Muscle layer of colon (tissue), 2 donors: ENCODE measurements at regions not wholly inside any gene's neighbourhood (a gene's known extent, or its start where the extent isn't known, plus 50 kb on each side); places are given as distances from the start of the nearest gene placed in this dataset.
"Not testable (repeated sequence)": the region's sequence is repeated elsewhere in the genome, so short reads cannot be mapped to it uniquely, and the experiment has no call there.

Experiments
- H3K27ac ChIP-seq: one replicate; pipeline ENCODE4 v1.7.0; 2013; ENCODE audit warnings: low read depth, mild to moderate bottlenecking, low read length, moderate library complexity
- H3K27me3 ChIP-seq, 2 donors: one replicate each; pipeline ENCODE4 v1.7.0; 2013; ENCODE audit warnings: low read length in 2 of 2, mild to moderate bottlenecking in 2 of 2; ENCODE audit not compliant: insufficient read depth in 2 of 2, control insufficient read depth in 1 of 2
- H3K36me3 ChIP-seq: one replicate; pipeline ENCODE4 v1.7.0; 2013; ENCODE audit warnings: mild to moderate bottlenecking, low read length; ENCODE audit not compliant: insufficient read depth
- H3K4me1 ChIP-seq: one replicate; pipeline ENCODE4 v1.7.0; 2013; ENCODE audit warnings: mild to moderate bottlenecking, low read length; ENCODE audit not compliant: insufficient read depth
- H3K4me3 ChIP-seq, 2 donors: one replicate each; pipeline ENCODE4 v1.7.0; 2013; ENCODE audit warnings: low read length in 2 of 2, low read depth in 1 of 2, mild to moderate bottlenecking in 1 of 2, moderate library complexity in 1 of 2
- H3K9ac ChIP-seq: one replicate; pipeline ENCODE4 v1.7.0; 2013; ENCODE audit warnings: low read length
- H3K9me3 ChIP-seq: one replicate; pipeline ENCODE4 v1.7.0; 2013; ENCODE audit warnings: mild to moderate bottlenecking, low read length
- donor health status: abdominal sarcoma.
- donor health status: Adenocarcinoma of cecum.

- Histone ChIP-seq H3K4me3 (no peak overlapping the region), H3K9ac (no peak overlapping the region), H3K27me3 (no peaks in the 10 kb centered on the region), H3K36me3 (no peaks in the 10 kb centered on the region), H3K27ac (no peak overlapping the region), H3K9me3 (no peaks in the 10 kb centered on the region), H3K4me1 (no peaks in the 10 kb centered on the region)
These were observed 460.0 kb upstream of the RGS18 start for GRCh38 chr1:191698246-191698645.

DNA sequence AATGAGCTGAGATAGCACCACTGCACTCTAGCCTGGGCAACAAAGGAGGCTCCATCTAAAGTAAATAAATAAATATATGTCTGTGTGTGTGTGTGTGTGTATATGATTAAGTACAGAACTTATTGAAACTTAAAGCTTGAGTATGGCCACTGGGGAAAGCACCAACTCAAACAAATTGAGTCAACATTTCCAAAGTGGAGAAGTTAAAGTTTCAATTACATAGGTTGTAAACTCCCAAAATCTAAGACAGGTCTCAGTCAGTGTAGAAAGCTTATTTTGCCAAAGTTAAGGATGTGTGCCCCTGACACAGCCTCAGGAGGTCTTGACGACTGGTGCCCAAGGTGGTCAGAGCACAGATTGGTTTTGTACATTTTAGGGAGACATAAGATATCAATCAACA is 458.9 kb upstream of the RGS18 start:
- no peaks in the 10 kb centered on the region for H3K9me3 ChIP-seq
- no peaks in the 10 kb centered on the region for H3K36me3 ChIP-seq
- no peak overlapping the region for H3K27ac ChIP-seq

DNA sequence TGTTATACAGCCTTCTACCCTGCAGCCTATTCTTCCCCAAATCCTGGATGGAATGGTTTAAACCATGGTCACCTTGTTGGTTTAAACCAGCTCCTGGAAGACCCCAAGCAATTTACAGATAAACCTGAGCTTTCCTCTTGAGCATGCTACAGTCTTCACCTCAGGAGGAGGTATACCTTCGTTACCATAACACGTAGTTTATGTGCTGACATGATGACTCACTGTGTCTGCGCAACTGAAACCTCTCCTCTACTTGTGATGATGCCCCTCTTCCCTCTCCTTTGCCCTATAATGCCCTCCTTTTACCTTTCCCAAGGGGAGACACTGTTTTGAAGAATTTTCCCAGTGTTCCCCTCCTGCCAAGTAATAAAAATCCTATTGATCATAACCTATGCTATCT is 457.3 kb upstream of the RGS18 start:
- H3K9me3 ChIP-seq, result no peaks in the 10 kb centered on the region
- H3K36me3 ChIP-seq, result no peaks in the 10 kb centered on the region
- H3K27me3 ChIP-seq, result no peaks in the 10 kb centered on the region
- no peaks in the 10 kb centered on the region for H3K4me1 ChIP-seq
- no peak overlapping the region for H3K9ac ChIP-seq
- H3K27ac ChIP-seq, result no peak overlapping the region
- H3K4me3 ChIP-seq, result no peak overlapping the region

More for the DNA sequence above, 458.9 kb upstream of the RGS18 start:
- no peaks in the 10 kb centered on the region for H3K4me1 ChIP-seq
- H3K27me3 ChIP-seq, result no peaks in the 10 kb centered on the region
- no peak overlapping the region for H3K4me3 ChIP-seq
- no peak overlapping the region for H3K9ac ChIP-seq

GRCh38 chr1:191702124-191702523 is 456.1 kb upstream of the RGS18 start:
- H3K4me1 ChIP-seq, result no peaks in the 10 kb centered on the region
- no peak overlapping the region for H3K9ac ChIP-seq
- H3K27me3 ChIP-seq, result no peaks in the 10 kb centered on the region
- H3K4me3 ChIP-seq, result no peak overlapping the region
- H3K36me3 ChIP-seq, result no peaks in the 10 kb centered on the region
- no peak overlapping the region for H3K27ac ChIP-seq
- no peaks in the 10 kb centered on the region for H3K9me3 ChIP-seq

- H3K27ac ChIP-seq, result no peak overlapping the region
- no peak overlapping the region for H3K9ac ChIP-seq
- H3K27me3 ChIP-seq, result no peaks in the 10 kb centered on the region
- no peaks in the 10 kb centered on the region for H3K9me3 ChIP-seq
- peaks cover 4% of the 10 kb centered on the region for H3K4me1 ChIP-seq
- no peak overlapping the region for H3K4me3 ChIP-seq
- H3K36me3 ChIP-seq, result no peaks in the 10 kb centered on the region
These were observed 451.0 kb upstream of the RGS18 start for GRCh38 chr1:191707288-191707687.

DNA sequence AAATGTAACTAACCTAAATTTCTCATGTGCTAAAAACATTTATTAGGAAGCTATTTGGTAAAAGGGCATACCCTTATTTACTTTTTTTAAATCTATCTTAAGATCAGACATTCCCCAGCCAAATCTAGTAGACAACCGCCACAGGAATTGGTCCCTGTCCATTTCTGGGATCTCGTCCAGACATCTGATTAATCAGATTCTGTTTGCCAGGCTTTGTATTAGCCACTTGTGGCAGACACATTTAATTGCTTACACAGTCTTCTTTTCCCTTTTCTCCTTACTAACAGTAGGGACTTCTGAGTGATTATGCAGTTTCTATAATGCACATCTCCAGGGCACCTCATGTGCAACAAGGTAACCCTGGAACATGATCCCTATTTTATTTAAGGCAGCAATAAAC is 449.0 kb upstream of the RGS18 start:
- Histone ChIP-seq H3K27me3 (no peaks in the 10 kb centered on the region), H3K4me1 (peaks cover 4% of the 10 kb centered on the region), H3K4me3 (no peak overlapping the region), H3K27ac (no peak overlapping the region), H3K9ac (no peak overlapping the region), H3K36me3 (no peaks in the 10 kb centered on the region), H3K9me3 (no peaks in the 10 kb centered on the region)

DNA sequence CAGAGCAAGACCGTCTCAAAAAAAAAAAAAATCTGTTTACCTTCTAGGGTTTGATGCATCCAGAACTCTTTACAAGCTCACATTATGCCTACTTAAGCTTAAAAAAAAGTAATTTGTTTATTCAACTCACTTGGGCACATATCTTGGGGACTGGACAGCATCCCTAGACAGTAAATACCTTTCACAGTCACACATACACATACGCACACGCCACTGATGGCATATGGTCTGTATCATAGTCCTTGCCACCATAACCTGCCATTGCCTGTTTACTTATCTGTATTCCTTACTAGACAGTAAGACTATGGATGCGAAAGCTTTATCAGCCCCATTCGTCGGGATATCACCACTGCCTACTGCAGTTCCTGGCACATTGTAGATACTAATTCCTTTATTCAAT is 446.3 kb upstream of the RGS18 start:
- peak overlapping the region; percentile 43 for H3K27ac ChIP-seq
- peaks cover 4% of the 10 kb centered on the region for H3K4me1 ChIP-seq
- H3K9me3 ChIP-seq, result no peaks in the 10 kb centered on the region
- no peak overlapping the region for H3K9ac ChIP-seq
- no peak overlapping the region for H3K4me3 ChIP-seq
- H3K36me3 ChIP-seq, result no peaks in the 10 kb centered on the region
- H3K27me3 ChIP-seq, result no peaks in the 10 kb centered on the region

DNA sequence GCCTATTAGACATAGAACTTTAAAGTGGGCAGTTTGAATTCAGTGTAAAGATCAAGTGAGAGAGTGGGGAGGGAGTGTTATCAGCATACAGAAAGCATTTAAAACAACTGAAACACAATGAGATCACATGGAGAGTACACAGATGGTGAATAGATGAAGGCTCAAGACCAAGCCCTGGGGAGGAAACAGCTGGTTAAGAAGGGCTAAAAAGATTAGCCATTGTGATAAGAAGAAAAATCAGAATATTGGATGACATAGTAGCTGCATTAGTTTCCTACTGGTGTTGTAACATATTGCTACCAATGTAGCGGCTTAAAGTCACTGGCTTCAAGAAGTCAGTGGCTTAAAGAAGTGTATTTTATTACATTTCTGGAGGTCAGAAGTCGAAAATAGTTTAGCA is 443.4 kb upstream of the RGS18 start:
- no peaks in the 10 kb centered on the region for H3K9me3 ChIP-seq
- H3K4me3 ChIP-seq, result no peak overlapping the region
- H3K27ac ChIP-seq, result no peak overlapping the region
- peaks cover 4% of the 10 kb centered on the region for H3K4me1 ChIP-seq
- H3K27me3 ChIP-seq, result no peaks in the 10 kb centered on the region
- no peak overlapping the region for H3K9ac ChIP-seq
- H3K36me3 ChIP-seq, result no peaks in the 10 kb centered on the region

DNA sequence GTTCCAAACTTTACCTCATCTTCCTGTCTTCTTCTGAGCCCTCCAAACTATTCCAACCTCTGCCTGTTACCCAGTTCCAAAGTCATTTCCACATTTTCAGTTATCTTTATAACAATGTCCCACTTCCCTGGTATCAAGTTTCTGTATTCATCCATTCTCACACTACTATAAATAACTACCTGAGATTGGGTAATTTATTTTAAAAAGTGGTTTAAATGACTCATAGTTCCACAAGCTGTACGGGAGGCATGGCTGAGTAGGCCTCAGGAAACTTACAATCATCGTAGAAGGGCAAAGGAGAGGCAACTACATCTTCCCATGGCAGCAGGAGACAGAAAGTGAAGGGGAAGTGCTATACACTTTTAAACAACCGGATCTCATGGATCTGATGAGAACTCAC is 428.5 kb upstream of the RGS18 start:
- Histone ChIP-seq H3K4me1 (no peaks in the 10 kb centered on the region), H3K9ac (no peak overlapping the region), H3K36me3 (no peaks in the 10 kb centered on the region), H3K4me3 (no peak overlapping the region), H3K9me3 (no peaks in the 10 kb centered on the region), H3K27ac (no peak overlapping the region), H3K27me3 (no peaks in the 10 kb centered on the region)

DNA sequence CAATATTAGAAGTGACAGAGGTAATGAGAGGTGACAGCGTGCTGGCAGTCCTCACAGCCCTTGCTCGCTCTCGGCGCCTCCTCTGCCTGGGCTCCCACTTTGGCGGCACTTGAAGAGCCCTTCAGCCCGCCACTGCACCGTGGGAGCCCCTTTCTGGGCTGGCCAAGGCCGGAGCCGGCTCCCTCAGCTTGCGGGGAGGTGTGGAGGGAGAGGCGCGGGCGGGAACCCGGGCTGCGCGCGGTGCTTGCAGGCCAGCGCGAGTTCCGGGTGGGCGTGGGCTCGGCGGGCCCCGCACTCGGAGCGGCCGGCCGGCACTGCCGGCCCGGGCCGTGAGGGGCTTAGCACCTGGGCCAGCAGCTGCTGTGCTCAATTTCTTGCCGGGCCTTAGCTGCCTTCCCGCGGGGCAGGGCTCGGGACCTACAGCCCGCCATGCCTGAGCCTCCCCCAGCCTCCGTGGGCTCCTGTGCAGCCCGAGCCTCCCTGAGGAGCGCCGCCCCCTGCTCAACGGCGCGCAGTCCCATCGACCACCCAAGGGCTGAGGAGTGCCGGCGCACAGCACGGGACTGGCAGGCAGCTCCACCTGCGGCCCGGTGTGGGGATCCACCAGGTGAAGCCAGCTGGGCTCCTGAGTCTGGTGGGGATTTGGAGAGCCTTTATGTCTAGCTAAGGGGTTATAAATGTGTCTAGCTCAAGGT is 426.5 kb upstream of the RGS18 start:
- H3K27me3 ChIP-seq, H3K9ac ChIP-seq, H3K4me1 ChIP-seq, H3K36me3 ChIP-seq, H3K4me3 ChIP-seq, H3K9me3 ChIP-seq, H3K27ac ChIP-seq: not testable (repeated sequence)

DNA sequence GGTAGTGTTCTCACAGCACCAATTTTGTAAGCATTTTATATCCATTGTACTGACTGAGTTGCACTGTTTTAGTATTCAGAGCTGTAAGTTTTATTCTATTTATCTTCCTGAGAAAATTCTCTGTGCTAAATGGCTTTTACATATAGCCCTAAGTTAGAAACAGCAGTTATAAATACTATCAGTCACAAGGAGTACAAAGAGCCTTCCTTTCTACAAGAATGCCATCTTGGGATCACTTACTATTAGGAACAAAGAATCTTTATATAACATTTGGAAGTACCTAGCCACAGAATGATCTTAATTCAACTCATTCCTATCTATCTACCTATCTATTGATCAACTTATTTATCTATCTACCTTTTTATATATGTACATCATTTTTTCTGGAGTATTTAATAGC is 423.9 kb upstream of the RGS18 start:
- Histone ChIP-seq H3K4me3 (no peak overlapping the region), H3K4me1 (no peaks in the 10 kb centered on the region), H3K9me3 (no peaks in the 10 kb centered on the region), H3K36me3 (no peaks in the 10 kb centered on the region), H3K27me3 (no peaks in the 10 kb centered on the region), H3K27ac (no peak overlapping the region), H3K9ac (no peak overlapping the region)

GRCh38 chr1:191739544-191739943 is 418.7 kb upstream of the RGS18 start:
- H3K9ac ChIP-seq, result no peak overlapping the region
- no peaks in the 10 kb centered on the region for H3K36me3 ChIP-seq
- no peaks in the 10 kb centered on the region for H3K9me3 ChIP-seq
- H3K4me1 ChIP-seq, result no peaks in the 10 kb centered on the region
- no peak overlapping the region for H3K27ac ChIP-seq
- no peak overlapping the region for H3K4me3 ChIP-seq
- no peaks in the 10 kb centered on the region for H3K27me3 ChIP-seq
